ENCODE measurements at regions not wholly inside any gene's neighbourhood (a gene's known extent, or its start where the extent isn't known, plus 50 kb on each side); places are given as distances from the start of the nearest gene placed in this dataset.

GRCh38 chr2:16400127-16400623 lies 265.5 kb downstream of the CYRIA start:
- H3K27me3 Mint-ChIP-seq = no peaks in the 10 kb centered on the region
- no peak overlapping the region for H3K27ac Mint-ChIP-seq
- H3K4me1 Mint-ChIP-seq (ENCODE audit: low read depth) = no peaks in the 10 kb centered on the region
- H3K36me3 Mint-ChIP-seq (ENCODE audit: low read depth) = no peaks in the 10 kb centered on the region
- intact Hi-C loops (cut with micrococcal nuclease) = no loop called here
- H3K9me3 Mint-ChIP-seq = no peaks in the 10 kb centered on the region
- no peak overlapping the region for H3K4me3 Mint-ChIP-seq

GRCh38 chr2:16398486-16399043 lies 267.1 kb downstream of the CYRIA start:
- intact Hi-C loops (cut with micrococcal nuclease) = no loop called here
- Mint-ChIP-seq H3K27ac (no peak overlapping the region), H3K36me3 (ENCODE audit: low read depth) (no peaks in the 10 kb centered on the region), H3K4me3 (no peak overlapping the region), H3K4me1 (ENCODE audit: low read depth) (no peaks in the 10 kb centered on the region), H3K9me3 (no peaks in the 10 kb centered on the region), H3K27me3 (no peaks in the 10 kb centered on the region)

- Mint-ChIP-seq H3K36me3 (ENCODE audit: low read depth) (no peaks in the 10 kb centered on the region), H3K9me3 (no peaks in the 10 kb centered on the region), H3K4me1 (ENCODE audit: low read depth) (no peaks in the 10 kb centered on the region), H3K27me3 (no peaks in the 10 kb centered on the region), H3K27ac (no peak overlapping the region), H3K4me3 (no peak overlapping the region)
- intact Hi-C loops (cut with micrococcal nuclease) = no loop called here
These were observed 267.8 kb downstream of the CYRIA start for GRCh38 chr2:16397681-16398475.

- H3K27me3 Mint-ChIP-seq = no peaks in the 10 kb centered on the region
- no peaks in the 10 kb centered on the region for H3K4me1 Mint-ChIP-seq (ENCODE audit: low read depth)
- no peaks in the 10 kb centered on the region for H3K36me3 Mint-ChIP-seq (ENCODE audit: low read depth)
- no peaks in the 10 kb centered on the region for H3K9me3 Mint-ChIP-seq
- H3K27ac Mint-ChIP-seq = no peak overlapping the region
- H3K4me3 Mint-ChIP-seq = no peak overlapping the region
- intact Hi-C loops (cut with micrococcal nuclease) = no loop called here
These were observed 268.6 kb downstream of the CYRIA start for GRCh38 chr2:16396986-16397385.

- Mint-ChIP-seq H3K4me3 (no peak overlapping the region), H3K36me3 (ENCODE audit: low read depth) (no peaks in the 10 kb centered on the region), H3K27me3 (no peaks in the 10 kb centered on the region), H3K9me3 (no peaks in the 10 kb centered on the region), H3K4me1 (ENCODE audit: low read depth) (no peaks in the 10 kb centered on the region), H3K27ac (no peak overlapping the region)
- intact Hi-C loops (cut with micrococcal nuclease) = no loop called here
These were observed 269.5 kb downstream of the CYRIA start for GRCh38 chr2:16396171-16396570.

GRCh38 chr2:16395601-16396000 lies 270.0 kb downstream of the CYRIA start:
- Mint-ChIP-seq H3K9me3 (no peaks in the 10 kb centered on the region), H3K36me3 (ENCODE audit: low read depth) (no peaks in the 10 kb centered on the region), H3K4me1 (ENCODE audit: low read depth) (no peaks in the 10 kb centered on the region), H3K4me3 (no peak overlapping the region), H3K27ac (no peak overlapping the region), H3K27me3 (no peaks in the 10 kb centered on the region)
- intact Hi-C loops (cut with micrococcal nuclease) = no loop called here

GRCh38 chr2:16394986-16395550 lies 270.6 kb downstream of the CYRIA start:
- Mint-ChIP-seq H3K9me3 (no peaks in the 10 kb centered on the region), H3K4me3 (no peak overlapping the region), H3K27ac (no peak overlapping the region), H3K4me1 (ENCODE audit: low read depth) (no peaks in the 10 kb centered on the region), H3K27me3 (no peaks in the 10 kb centered on the region), H3K36me3 (ENCODE audit: low read depth) (no peaks in the 10 kb centered on the region)
- intact Hi-C loops (cut with micrococcal nuclease) = no loop called here

GRCh38 chr2:16394072-16394985 lies 271.3 kb downstream of the CYRIA start:
- Mint-ChIP-seq H3K4me1 (ENCODE audit: low read depth) (no peaks in the 10 kb centered on the region), H3K9me3 (no peaks in the 10 kb centered on the region), H3K4me3 (no peak overlapping the region), H3K36me3 (ENCODE audit: low read depth) (no peaks in the 10 kb centered on the region), H3K27ac (no peak overlapping the region), H3K27me3 (no peaks in the 10 kb centered on the region)
- intact Hi-C loops (cut with micrococcal nuclease) = no loop called here

- H3K36me3 Mint-ChIP-seq (ENCODE audit: low read depth) = no peaks in the 10 kb centered on the region
- no peaks in the 10 kb centered on the region for H3K27me3 Mint-ChIP-seq
- intact Hi-C loops (cut with micrococcal nuclease) = no loop called here
- H3K4me1 Mint-ChIP-seq (ENCODE audit: low read depth) = no peaks in the 10 kb centered on the region
- H3K9me3 Mint-ChIP-seq = no peaks in the 10 kb centered on the region
- no peak overlapping the region for H3K27ac Mint-ChIP-seq
- no peak overlapping the region for H3K4me3 Mint-ChIP-seq
These were observed 272.0 kb downstream of the CYRIA start for GRCh38 chr2:16393500-16394071.

GRCh38 chr2:16392647-16393499 lies 272.8 kb downstream of the CYRIA start:
- no peaks in the 10 kb centered on the region for H3K36me3 Mint-ChIP-seq (ENCODE audit: low read depth)
- H3K4me1 Mint-ChIP-seq (ENCODE audit: low read depth) = no peaks in the 10 kb centered on the region
- intact Hi-C loops (cut with micrococcal nuclease) = no loop called here
- H3K4me3 Mint-ChIP-seq = no peak overlapping the region
- no peaks in the 10 kb centered on the region for H3K27me3 Mint-ChIP-seq
- H3K9me3 Mint-ChIP-seq = no peaks in the 10 kb centered on the region
- H3K27ac Mint-ChIP-seq = no peak overlapping the region

GRCh38 chr2:16391986-16392385 lies 273.6 kb downstream of the CYRIA start:
- Mint-ChIP-seq H3K36me3 (ENCODE audit: low read depth) (no peaks in the 10 kb centered on the region), H3K9me3 (no peaks in the 10 kb centered on the region), H3K4me1 (ENCODE audit: low read depth) (no peaks in the 10 kb centered on the region), H3K27me3 (no peaks in the 10 kb centered on the region), H3K4me3 (no peak overlapping the region), H3K27ac (no peak overlapping the region)
- intact Hi-C loops (cut with micrococcal nuclease) = no loop called here

GRCh38 chr2:16390561-16390960 lies 275.1 kb downstream of the CYRIA start:
- Mint-ChIP-seq H3K27me3 (no peaks in the 10 kb centered on the region), H3K27ac (no peak overlapping the region), H3K4me1 (ENCODE audit: low read depth) (no peaks in the 10 kb centered on the region), H3K9me3 (no peaks in the 10 kb centered on the region), H3K36me3 (ENCODE audit: low read depth) (no peaks in the 10 kb centered on the region), H3K4me3 (no peak overlapping the region)
- intact Hi-C loops (cut with micrococcal nuclease) = no loop called here

- Mint-ChIP-seq H3K4me3 (no peak overlapping the region), H3K27me3 (no peaks in the 10 kb centered on the region), H3K36me3 (ENCODE audit: low read depth) (no peaks in the 10 kb centered on the region), H3K9me3 (no peaks in the 10 kb centered on the region), H3K4me1 (ENCODE audit: low read depth) (no peaks in the 10 kb centered on the region), H3K27ac (no peak overlapping the region)
- intact Hi-C loops (cut with micrococcal nuclease) = no loop called here
These were observed 276.0 kb downstream of the CYRIA start for GRCh38 chr2:16389611-16390010.
